OCI-M1 (cell line): ENCODE measurements at regions not wholly inside any gene's neighbourhood (a gene's known extent, or its start where the extent isn't known, plus 50 kb on each side); places are given as distances from the start of the nearest gene placed in this dataset.
"Not testable (repeated sequence)": the region's sequence is repeated elsewhere in the genome, so short reads cannot be mapped to it uniquely, and the experiment has no call there.

Experiments
- DNase-seq: peaks from one replicate; lab custom pipeline; 2025; lab: John Stamatoyannopoulos, UW

DNA sequence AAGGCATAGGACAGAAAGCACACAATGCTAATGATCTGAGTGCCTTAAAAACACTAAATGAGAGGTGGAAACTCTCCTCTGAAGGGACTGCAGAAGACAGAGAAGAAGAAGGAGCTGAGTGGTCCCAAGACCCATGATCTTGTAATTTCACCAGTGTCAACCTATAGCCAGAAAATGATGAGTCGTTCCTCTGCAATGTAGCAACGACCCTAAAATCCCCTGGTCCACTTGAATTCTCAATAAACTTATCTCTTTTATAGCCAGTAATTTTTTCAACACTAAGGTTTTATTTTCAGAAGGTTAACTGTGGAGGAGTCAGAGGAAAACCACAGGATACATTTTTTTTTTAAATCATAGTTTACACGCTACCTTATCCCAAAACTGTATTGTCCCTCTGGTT is 490.6 kb upstream of the MARCKS start:
- no peak for DNase-seq

DNA sequence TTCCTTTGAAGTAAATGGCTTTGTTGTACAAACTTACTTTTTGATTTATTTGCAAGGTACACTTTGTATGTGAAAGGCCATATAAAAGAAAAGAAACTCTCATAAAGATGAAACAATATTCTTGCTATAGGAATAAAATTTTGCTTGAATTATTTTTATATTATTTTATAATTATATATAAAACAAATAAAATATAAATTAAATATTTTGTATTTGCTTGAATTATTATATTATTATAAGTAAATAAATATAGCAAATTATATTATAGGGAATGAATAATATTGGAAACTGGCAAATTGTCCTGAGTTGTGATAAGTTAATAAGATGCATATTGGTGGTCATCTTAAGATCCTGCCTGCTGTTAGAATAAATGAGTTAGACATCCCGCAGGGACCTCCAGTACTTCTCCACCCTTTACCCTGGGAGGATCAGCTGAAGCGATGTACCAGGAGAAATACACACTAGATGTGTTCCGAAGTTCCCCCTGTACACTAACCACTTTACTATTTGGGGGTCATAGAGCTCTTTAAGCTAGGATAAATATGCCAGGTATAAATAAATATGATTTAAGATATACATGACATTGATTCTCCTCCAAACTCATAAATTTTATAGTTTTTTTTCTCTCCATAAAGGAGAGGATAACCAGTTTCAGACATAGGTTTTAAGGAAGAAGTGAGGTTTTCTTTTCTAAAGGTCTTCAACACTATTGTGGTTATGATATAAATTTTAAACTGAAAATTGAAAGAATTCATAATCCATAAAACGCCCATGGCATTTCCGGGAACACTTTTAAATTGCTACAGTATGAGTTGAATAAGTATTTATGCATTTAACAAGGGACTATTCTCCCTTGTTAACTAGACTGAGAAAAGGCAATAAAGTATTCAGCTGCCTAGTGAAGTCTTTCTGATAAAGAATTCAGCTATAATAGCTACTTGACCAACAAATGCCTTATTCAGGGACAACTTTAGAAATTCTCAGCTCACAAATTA is 486.3 kb upstream of the MARCKS start:
- no peak for DNase-seq

DNA sequence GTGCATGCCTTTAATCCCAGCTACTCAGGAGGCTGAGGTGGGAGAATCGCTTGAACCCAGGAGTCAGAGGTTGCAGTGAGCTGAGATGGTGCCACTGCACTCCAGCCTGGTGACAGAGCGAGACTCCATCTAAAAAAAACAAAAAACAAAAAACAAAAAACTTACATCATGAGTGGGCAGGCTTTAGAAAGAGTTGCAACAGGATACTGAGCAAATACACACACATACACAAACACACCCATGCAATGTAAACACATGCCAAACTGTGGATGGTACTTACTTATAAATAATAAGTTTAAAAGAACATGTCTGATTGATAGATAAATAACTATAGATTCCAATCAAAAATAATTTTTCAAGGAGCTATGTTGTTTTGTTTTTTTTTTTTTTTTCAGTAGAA is 481.7 kb upstream of the MARCKS start:
- DNase-seq, result not testable (repeated sequence)

DNA sequence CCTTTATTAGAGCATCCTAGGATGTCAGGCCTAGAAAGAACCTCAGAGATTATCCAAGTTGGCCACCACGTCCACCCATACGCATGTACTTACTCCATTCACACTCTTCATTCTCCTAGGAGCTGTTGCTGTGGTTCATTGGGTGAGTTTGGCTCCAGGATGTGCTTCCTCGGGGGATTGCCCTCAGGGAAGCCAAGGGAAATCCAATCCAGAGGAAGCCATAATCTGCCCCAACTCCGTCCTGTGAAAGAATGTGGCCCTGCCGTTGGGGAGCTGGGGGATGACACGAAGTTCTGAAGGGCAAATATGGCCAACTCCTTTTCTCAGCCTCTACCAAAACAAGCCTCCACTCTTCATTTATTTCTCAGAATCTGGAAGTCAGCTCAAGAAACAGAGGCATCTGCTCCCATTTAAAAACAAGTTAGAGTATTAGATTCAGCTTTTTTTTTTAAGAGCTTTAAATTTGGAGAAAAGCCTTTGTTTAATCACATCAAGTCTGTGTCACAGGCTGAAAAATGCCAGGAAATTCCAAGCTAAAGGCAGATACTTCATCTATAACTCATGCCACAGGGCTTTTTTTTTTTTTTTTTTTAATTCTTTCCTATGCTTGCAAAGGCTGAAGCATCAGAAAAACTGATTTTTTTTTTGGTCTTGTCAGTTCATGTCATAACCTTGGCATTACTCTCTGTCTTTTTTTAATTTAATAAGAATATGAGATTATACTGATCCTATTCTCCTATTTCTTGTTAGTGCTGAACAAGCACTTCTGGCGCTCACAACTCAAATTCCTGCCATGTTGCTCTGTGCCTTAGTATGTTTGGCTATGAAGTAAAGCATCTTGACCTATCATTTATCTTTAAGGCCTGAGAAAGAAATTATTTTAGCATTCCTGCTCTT is 480.9 kb upstream of the MARCKS start:
- DNase-seq, result no peak

DNA sequence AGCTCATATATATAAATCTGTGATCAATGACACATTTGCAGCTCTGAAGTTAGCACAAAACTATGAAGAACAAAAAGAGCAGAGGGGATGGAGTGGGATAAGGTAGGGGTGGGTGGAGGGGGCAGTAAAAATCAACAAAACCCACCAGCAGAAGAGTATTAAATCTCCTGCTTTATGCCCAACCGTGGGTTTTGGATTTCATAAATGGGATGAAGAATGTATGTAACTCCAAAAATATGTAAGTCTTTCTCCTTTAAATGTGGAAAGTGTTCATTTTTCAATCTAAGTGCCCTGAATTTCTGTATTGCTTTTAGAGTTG is 480.3 kb upstream of the MARCKS start:
- no peak for DNase-seq

DNA sequence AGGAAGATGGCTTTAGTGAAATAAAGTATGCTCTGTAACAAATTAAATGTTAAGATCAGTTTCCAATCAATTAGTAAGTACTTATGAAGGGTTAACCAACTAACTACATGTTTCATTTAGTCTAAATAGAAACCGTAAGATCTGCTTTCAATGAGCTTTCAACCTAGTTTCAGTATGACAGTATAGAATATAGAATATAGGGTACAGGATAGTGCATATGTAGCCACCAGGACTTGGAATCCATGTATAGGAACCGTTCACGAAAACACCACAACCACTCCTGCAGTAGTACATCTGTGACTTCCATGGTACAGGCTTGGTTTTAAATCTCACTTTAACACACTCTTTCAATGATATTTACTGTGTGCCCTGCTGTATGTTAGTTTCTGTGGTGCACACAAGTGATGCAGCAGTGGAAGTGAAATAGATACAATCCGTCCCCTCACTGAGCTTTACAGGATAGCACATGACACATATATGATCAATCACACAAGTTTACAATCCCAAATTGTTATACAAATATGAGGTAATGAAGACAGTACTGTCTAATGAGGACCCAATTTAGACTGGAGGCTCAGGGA is 479.7 kb upstream of the MARCKS start:
- DNase-seq, result no peak

DNA sequence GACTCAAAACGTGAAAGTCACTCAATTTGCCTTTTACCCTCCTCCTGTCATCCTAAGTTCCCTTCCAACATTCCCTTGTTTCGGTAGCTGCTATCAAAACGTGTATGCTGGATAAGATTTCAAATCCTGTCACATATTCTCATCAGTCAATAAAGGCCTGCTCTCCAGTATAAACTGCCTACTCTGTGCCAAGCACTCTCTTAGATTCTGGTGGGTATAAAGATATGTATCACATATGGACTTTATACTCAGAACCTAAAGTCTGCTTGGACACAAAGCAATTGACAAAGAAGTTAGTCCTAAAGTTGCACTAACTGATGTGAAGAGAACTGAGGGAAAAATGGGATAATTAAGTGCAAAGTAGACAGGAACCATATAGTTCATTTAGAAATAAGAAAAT is 476.6 kb upstream of the MARCKS start:
- no peak for DNase-seq

DNA sequence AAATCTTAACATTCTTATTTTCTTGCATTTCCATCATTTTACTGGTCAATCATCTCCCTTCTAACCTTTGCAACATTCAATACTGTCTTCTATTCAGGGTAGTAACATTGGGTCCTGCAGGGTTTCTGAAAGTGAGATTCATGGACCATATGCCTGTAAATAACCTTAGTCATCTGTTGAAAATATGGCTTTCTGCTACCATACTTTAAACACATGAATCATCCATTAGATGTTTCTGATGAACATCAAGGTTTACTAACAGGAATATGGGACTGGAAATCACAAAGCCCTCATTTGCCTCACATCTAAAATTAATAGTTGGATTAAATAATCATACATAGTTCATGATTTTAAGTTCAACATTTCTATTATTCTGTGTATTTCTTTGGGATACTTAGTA is 475.9 kb upstream of the MARCKS start:
- no peak for DNase-seq

DNA sequence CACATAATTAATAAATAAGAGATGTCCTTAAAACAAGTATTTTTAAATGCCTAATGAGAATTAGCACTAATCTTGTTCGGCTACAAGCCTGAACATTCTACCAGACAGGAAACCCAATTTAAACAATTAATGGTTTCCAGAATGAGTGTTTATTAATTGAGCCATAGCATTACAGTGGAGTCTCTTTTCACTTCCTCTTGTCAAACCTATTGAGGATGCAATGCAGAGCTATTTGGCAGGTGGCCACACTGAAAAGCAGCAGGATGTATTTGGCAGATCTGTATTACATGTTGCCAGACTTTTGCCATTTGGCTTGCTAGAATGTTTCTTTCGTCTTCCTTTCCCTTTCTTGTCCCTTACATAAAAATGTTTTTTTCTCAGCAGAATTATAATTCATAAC is 475.2 kb upstream of the MARCKS start:
- DNase-seq, result peak; percentile 34

DNA sequence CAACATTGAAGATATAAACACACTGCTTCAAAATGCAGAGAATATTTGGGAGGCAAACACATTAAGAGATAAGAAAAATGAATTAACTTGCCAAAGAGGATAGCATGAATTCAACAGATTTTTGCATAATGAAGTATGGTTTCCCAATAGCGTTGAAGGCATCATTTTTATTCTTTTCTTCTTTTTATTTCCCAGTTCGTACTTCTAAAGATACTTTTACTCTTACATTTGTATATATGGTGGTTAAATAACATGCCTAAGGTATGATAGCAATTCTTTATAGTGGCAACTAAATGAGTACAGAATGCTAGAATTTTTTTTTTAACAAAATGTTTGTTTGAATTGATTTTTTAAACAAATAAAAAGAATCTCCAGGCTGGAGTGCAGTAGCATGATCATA is 473.4 kb upstream of the MARCKS start:
- DNase-seq, result no peak

DNA sequence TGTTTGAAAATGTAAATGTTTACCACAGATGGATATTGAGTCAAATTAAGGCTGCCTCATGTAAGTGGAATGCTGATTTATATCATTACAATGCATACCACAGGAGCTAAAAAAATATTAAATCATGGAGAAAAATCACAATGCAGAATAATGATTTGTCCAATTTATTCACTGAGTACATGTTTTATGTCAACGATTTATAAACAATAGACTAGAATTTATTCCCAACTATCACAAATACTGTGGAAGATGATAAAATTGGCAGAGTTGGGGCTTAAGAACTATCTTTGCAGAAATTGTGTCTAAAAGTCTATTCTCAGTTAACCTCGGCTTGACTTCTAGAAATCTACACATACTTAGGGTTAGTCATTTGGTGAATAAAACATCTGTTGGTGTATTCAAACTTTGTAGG is 472.1 kb upstream of the MARCKS start:
- DNase-seq, result no peak

DNA sequence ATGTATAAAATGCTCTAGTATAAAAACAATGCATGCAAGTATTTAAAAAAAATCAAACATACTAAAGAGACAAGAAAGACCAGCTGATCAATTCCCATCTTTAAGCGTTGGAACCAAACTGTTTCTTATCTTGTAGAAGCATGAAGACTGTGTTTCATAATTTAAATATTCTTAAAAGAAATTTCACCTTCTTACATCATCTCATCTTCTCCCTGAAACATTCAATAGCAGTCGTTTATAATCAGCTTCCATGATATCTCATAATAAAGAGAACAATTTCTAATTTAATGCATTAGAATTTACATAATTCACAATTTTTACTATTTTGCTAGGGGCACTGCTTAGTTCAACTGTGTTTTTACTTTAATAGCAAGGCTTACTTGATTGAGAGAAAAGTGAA is 468.1 kb upstream of the MARCKS start:
- peak; percentile 89 for DNase-seq

DNA sequence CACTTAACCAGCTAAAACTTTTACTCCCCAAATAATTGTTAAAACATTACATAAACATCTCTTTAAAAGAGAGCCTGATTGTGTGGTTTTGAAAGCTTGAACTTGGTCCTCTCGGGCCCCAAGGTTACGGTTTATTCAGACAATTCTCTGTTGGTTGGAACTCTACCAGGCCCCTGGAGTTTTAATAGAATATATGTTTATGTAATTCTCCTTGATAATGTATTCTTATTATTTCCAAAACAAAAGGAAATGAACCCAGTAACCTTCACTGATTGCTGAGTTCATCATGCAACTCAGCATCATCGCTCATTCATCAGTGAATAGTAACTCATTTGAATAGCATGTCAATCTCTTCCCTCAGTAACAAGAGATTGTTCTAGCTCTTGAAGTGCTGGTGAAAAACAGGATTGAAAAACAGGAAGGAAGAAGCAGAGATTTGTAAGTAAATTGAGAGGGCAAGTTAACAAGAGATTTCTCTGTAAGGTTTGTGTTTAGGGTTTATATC is 464.5 kb upstream of the MARCKS start:
- DNase-seq, result no peak

DNA sequence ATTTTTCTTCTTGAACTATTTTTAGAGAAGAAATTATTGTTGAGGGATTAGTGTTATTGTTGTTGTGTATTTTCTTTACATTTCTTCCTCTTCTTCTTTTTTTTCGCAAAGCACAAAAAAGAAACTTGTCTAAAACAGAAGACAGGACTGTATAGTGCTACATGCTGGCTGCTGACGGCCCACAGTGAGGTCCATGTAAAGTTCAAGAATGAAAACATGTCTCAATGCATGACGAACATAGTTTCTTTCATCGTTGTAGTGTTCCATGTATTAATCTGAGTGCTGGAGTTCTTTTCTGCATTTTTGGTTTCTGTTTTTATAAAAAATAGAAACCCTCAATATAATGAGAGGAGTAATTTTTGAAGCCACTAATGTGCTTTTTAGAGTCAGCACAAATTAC is 462.9 kb upstream of the MARCKS start:
- no peak for DNase-seq

DNA sequence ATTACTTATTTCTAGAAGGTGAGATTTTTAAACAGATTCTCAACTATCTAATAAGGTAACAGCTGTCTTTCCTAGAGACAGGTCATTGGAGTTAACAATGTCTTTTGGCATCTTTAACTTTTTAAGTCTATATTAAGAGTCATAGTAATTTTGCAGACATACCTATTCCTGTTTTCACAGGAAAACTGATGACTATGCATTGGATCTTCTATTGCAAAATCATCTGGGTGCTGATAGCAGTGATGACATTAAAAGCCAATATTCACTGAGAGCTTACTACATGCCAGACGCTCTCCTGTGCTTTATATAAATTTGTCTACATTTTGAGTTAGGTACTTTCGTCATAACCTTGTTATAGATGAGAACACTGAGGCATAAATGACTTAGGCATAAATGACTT is 462.4 kb upstream of the MARCKS start:
- no peak for DNase-seq

DNA sequence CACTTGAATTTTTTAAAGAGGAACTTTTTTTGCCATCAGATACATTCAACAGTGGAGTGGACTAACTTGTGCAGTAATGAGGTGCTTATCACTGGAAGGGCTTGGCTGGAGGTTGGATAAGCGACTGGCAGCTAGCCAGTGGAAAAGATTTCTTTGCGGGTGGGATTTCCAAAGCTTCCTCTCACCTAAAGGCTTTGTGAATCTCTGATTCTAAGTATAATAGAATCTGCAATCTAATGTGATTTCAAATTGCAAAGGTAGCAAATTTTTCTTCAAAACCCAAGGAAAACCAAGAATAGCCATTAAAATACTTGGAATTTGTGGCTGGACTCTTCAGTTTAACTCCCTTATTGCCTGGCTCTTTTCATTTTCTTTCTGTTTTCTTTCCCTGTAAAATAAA is 460.4 kb upstream of the MARCKS start:
- peak; percentile 54 for DNase-seq

DNA sequence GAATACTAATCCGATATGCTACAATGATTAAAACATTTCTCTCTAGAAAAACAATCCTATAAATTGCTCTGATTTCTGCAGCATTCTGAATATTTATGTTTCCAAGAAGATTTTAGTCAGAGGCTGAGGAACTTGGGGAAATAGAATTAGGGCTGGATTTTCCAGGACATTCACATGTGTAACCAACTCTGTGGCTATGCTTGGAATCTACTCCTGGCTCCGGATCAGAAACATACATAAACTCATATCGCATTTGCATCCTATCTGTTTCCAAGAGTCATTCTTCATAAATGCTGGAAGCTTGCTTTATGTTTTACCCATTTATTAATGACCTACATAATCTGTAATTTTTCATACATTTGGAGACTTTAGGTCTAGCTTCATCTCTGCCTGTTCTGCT is 459.9 kb upstream of the MARCKS start:
- DNase-seq, result no peak

DNA sequence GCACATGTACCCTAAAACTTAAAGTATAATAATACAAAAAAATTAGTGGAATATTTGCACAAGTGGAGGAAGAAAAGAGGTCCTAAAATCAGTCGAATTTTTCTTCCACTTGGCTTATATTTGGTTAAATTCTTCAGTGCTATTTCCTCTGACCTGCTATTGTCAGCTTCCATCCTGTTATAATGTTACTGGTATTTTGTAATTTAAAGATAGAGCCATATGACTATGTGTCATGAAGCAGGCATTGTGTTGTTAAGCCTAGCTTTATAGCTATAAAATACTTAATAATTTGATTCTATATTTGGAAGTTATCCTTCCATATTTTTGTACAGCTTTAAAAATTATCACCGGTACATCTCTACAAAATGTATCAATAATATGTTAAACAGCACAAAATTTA is 455.9 kb upstream of the MARCKS start:
- no peak for DNase-seq

DNA sequence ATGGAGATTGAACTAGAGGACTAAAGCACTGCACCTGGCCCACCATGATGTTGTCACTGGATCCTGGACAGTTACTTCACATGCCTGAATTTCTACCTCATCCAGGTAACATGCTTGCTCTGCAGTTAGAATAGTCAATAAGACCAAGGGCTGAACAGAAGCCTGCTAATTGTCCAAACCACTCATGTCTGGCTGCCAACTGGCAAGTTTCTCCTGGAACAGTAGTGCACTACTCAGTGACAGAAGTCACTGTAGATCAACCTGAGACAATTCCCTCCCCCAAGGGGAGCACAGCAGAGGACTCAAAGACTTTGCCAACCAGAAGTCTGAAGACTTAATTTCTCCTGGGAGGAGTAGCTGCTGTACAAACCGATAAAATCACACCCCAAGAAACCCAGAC is 454.6 kb upstream of the MARCKS start:
- DNase-seq, result no peak

DNA sequence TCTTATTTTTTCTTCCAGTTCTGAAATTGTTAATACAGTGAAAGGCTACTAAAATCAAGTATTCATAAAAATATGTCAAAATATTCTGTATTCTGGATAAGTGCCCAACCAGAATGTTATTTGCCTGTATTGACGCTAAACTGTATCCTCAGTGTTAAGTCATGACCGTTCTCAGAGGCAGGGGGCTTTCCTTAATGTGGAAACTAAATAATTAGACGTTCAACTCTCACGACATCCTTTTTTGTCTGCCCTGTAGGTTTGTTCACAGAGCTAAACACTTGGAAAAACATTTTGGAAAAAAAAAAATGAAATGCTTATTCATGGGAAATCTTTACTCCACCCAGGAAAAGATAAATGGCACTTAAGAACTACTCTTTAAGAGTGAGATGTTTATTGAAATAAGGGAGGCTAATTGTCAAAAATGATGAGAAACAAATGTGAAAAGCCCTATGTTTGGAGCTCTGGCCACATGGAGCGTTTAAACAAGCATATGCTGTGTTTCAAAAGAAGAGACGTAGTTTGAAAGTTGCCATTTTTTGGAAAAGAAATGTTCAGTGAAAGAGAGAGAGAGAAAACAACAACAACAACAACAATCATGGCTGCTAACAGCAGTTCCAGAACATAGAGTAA is 453.1 kb upstream of the MARCKS start:
- DNase-seq, result no peak

DNA sequence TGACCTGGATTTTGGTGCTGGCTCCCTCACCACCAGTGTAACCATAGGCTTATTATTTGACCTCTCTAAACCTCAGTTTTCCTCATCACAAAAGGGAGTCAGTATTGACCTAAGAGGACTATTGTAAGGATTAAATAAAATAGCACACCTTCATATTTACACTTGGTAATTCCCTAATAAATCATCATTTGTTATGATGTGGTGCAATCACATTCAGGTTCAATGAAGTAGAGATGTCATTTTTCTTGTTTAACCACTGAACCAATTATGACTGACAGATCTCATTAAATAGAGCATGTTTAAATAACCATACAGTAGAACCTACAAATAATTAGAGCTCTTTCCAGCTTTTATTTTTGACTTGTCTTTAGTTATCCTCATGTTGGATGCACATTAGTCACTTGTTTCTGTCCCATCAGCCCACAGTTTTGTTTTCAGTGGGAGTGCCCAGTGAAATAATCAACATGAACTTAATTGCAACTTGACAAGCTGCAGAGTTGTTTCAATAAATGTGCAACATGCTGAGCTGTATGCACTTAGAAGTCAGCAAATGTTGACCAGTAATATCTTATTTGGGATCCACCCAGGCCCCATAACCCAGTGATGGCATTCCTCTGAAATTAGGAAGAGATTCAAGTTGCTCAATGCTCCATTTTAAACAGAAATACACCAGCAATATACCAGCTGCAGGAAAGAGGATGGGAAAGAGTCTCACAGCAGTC is 451.7 kb upstream of the MARCKS start:
- DNase-seq, result no peak
